ENCODE measurements at regions not wholly inside any gene's neighbourhood (a gene's known extent, or its start where the extent isn't known, plus 50 kb on each side); places are given as distances from the start of the nearest gene placed in this dataset.

DNA sequence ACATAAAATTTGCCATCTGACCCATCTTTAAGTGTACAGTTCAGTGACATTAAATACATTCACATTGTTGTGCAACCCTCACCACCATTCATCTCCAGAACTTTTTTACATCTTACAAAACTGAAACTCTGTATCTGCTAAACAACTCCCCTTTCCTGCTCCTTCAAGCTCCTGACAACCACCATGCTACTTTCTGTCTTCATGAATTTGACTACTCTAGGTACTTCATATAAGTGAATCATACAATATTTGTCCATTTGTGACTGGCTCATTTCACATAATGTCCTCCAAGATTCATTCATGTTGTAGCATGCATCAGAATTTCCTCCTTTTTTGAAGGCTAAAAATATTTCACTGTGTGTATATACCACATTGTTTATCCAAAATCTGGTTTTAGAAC, 86.9 kb upstream of the SMLR1 start:
- TF ChIP-seq, protein P1, sequence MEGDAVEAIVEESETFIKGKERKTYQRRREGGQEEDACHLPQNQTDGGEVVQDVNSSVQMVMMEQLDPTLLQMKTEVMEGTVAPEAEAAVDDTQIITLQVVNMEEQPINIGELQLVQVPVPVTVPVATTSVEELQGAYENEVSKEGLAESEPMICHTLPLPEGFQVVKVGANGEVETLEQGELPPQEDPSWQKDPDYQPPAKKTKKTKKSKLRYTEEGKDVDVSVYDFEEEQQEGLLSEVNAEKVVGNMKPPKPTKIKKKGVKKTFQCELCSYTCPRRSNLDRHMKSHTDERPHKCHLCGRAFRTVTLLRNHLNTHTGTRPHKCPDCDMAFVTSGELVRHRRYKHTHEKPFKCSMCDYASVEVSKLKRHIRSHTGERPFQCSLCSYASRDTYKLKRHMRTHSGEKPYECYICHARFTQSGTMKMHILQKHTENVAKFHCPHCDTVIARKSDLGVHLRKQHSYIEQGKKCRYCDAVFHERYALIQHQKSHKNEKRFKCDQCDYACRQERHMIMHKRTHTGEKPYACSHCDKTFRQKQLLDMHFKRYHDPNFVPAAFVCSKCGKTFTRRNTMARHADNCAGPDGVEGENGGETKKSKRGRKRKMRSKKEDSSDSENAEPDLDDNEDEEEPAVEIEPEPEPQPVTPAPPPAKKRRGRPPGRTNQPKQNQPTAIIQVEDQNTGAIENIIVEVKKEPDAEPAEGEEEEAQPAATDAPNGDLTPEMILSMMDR (IDR thresholded peaks at IDR 0.05): no peak
- intact Hi-C loops (cut with DNase I): no loop called here

DNA sequence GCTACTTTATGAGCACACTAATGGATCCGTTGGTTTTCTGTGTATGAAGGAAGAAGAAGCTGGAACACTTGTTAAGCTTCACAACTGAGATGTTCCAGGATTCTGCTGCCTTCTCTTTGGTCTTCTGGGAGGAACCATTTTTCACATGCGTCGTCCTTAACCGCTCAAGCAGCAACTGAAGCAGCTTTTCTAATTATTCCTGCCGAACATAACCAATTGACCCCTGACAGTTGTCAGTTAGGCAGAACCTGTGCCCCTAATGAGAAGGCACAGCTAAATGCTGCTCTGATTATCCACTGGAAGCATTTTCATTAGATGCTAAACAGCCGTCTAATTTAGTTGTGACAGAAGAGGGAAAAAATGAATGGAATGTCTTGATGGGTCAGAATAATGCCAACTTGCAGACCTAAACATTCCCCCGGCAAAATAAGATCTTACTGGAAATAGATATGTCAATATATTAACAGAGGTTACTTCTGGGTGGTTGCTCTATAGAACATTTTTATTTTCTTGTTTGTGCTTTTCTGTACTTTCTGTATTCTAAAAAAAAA, 85.0 kb upstream of the SMLR1 start:
- Histone ChIP-seq H3K4me1 (no peaks in the 10 kb centered on the region), H3K27ac (no peak overlapping the region), H3K4me3 (no peak overlapping the region), H3K9me3 (no peaks in the 10 kb centered on the region), H3K27me3 (no peaks in the 10 kb centered on the region), H3K36me3 (no peaks in the 10 kb centered on the region)
- ATAC-seq (no peak), DNase-seq (no peak)
- intact Hi-C loops (cut with DNase I): no loop called here
- TF ChIP-seq, protein P1 (IDR thresholded peaks at IDR 0.05): no peak

More for the DNA sequence above, 86.9 kb upstream of the SMLR1 start:
- ATAC-seq (no peak), DNase-seq (no peak)
- Histone ChIP-seq H3K4me3 (no peak overlapping the region), H3K27me3 (no peaks in the 10 kb centered on the region), H3K36me3 (no peaks in the 10 kb centered on the region), H3K4me1 (no peaks in the 10 kb centered on the region), H3K27ac (no peak overlapping the region), H3K9me3 (no peaks in the 10 kb centered on the region)

DNA sequence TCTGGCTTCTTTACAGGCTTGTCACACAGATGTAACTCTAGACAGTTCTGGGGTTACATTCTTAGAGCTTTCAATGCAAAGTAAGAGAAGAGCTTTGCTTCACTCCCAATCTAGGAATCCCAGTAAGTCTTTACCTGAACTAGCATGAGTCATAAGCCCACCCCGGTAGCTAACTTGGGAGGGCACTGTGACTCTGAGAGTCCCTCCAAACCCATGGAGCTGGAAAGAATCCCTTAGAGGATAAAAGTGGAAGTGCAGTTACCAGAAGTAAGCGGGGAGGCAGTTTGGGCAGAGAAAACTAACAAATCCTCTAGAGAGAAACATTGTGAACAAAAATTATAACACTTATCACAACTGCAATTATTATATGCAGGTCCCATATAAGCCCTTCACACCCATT, 84.0 kb upstream of the SMLR1 start:
- H3K36me3 ChIP-seq: no peaks in the 10 kb centered on the region
- H3K27ac ChIP-seq: no peak overlapping the region
- no peak overlapping the region for H3K4me3 ChIP-seq
- no peaks in the 10 kb centered on the region for H3K27me3 ChIP-seq
- no peak for ATAC-seq
- H3K4me1 ChIP-seq: no peaks in the 10 kb centered on the region
- DNase-seq: no peak
- intact Hi-C loops (cut with DNase I): no loop called here
- TF ChIP-seq, protein P1 (IDR thresholded peaks at IDR 0.05): no peak
- no peaks in the 10 kb centered on the region for H3K9me3 ChIP-seq

DNA sequence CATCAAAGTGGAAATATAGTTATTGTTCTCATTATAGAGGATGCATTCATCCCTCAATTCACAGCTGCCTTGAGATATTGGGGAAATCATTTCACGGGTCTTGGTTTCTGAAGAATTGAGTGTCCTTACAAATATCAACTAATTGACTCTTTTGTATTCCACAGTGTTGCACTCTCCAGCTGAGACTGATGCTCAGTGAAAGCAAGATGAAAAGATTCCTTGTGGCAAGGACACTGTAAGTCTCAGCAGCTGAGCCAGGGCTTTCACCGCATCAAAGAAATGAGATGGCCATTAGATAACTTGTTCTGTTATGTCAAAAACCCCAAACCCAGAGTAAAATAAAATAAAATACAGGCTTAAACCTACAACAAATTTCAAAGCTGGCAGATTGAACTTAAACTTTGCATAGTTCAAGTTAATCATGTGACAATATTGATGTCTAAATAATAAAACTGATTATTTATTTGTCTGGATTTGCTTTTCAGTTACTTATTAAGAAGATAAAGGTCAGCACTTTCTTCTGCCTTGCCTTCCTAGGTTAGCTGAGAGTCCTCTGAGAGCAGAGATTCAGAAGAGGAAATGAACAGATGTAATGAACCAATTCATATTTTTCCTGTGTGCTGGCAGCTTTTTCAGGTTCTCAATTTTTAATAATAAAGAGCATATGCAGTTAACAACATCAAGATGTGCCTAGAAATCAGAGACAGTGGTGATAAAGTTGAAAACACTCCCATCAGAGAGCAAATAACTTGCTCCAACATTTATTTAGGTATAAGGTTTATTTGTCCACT, 82.4 kb upstream of the SMLR1 start:
- Histone ChIP-seq H3K36me3 (no peaks in the 10 kb centered on the region), H3K9me3 (peaks cover 0 to 12% of the 10 kb centered on the region in 2 donors), H3K27ac (no peak overlapping the region), H3K27me3 (no peaks in the 10 kb centered on the region), H3K4me1 (no peaks in the 10 kb centered on the region), H3K4me3 (no peak overlapping the region)
- TF ChIP-seq, protein P1 (IDR thresholded peaks at IDR 0.05): no peak
- ATAC-seq: no peak
- no peak for DNase-seq
- intact Hi-C loops (cut with DNase I): no loop called here

DNA sequence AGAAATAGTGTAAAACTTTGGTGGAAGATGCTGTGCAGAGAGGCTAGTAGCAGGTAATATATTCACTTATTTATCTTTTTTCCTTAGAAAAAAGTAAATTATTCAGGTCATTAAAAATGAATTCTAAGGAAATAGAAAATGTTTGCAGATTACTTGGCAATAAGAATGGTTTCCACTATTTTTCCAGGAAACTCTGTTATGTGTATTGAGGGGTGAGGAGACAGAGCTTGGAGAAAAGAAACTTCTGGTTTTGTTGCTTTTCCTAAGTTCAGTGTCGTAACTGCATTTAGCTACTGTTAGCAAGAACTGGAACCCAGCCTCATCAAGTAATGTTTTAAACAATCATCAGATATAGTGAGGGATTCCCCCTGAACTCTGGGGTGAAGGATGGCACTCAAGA, 79.2 kb upstream of the SMLR1 start:
- ATAC-seq (no peak), DNase-seq (no peak)
- H3K4me1 ChIP-seq: no peaks in the 10 kb centered on the region

More for the DNA sequence above, 79.2 kb upstream of the SMLR1 start:
- Histone ChIP-seq H3K27me3 (no peaks in the 10 kb centered on the region), H3K27ac (no peak overlapping the region), H3K4me3 (no peak overlapping the region), H3K36me3 (no peaks in the 10 kb centered on the region), H3K9me3 (peaks cover 0 to 20% of the 10 kb centered on the region in 2 donors)
- intact Hi-C loops (cut with DNase I): no loop called here
- TF ChIP-seq, protein P1 (IDR thresholded peaks at IDR 0.05): no peak
